Chondrocyte (in vitro differentiated cells): ENCODE measurements at regions not wholly inside any gene's neighbourhood (a gene's known extent, or its start where the extent isn't known, plus 50 kb on each side); places are given as distances from the start of the nearest gene placed in this dataset.
A peak's percentile ranks its signal among the peaks of the same experiment; 100 is the strongest.

Source experiments
- DNase-seq: peaks from one replicate; pipeline ENCODE4 v3.0.0; 2021; ENCODE audit warnings: mixed read lengths, low spot score
- H3K27ac Mint-ChIP-seq: one replicate; pipeline ENCODE4 v1.8.0; 2021; ENCODE audit warnings: mild to moderate bottlenecking, moderate library complexity, mixed read lengths; ENCODE audit not compliant: unreplicated experiment
- H3K27me3 Mint-ChIP-seq: 2 replicates; pipeline ENCODE4 v1.8.0; 2021; ENCODE audit warnings: low read depth, mixed read lengths
- H3K36me3 Mint-ChIP-seq: 2 replicates; pipeline ENCODE4 v1.8.0; 2021; ENCODE audit warnings: low read depth, mixed read lengths
- H3K4me1 Mint-ChIP-seq: 2 replicates; pipeline ENCODE4 v1.8.0; 2021; ENCODE audit warnings: low read depth, mild to moderate bottlenecking, mixed read lengths
- H3K4me3 Mint-ChIP-seq: one replicate; pipeline ENCODE4 v1.8.0; 2021; ENCODE audit warnings: mild to moderate bottlenecking, moderate library complexity, mixed read lengths; ENCODE audit not compliant: unreplicated experiment
- H3K9me3 Mint-ChIP-seq: 2 replicates; pipeline ENCODE4 v1.8.0; 2021; ENCODE audit warnings: low read depth, mixed read lengths
- TF ChIP-seq, protein P1 (sequence below): fragments of 200-600 bp; sonication (generic); IDR thresholded peaks from 2 replicates; pipeline ENCODE4 v1.5.0; 2021; ENCODE audit warnings: antibody characterized with exemption, mild to moderate bottlenecking, moderate library complexity

DNA sequence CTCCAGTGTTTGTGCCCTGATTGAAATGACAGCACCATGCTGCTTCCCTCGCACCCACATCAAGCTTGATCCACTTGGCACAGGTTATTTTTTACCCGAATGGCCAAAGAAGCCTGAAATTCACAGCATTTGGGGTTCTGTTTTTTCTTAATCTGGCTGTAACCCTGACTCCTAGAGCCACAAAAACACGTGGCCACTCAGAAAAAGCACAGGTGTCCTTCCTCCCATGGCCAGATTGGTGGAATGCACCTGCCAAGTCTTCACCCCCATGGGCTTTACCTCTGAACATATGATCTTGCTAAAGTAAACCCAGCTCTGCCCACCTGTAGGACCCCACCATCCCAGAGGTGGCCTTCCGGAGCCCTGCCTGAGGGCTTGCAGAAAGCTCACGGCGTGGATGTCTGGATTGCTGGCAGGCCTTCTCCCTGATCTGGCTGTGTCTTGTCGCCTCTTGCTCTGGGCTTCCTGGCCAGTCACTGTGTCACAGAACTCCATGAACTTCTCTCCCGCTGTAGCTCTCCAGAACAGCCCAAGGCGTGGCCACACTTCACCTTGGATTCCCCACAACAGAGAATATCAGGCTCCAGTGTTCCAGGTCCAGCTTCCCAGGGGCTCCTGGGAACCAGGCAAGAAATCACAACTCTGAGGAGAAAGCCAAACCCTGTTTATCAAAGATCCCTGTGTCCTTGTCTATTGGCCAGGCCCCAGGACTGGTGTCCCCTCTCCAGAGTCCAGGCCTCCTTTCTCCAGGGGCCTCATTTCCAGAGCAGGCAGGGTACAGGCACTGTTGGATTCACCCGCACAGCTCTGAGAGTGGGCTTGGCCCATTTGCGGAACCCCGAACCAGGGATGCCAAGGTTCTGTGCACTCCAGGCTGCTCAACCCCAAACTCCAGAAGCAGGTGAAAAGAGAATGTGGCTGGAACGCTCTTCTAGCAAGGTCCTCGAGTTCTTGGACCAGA is 272.5 kb downstream of the SYK start:
- H3K27ac Mint-ChIP-seq: no peak overlapping the region
- no peaks in the 10 kb centered on the region for H3K36me3 Mint-ChIP-seq
- DNase-seq: no peak
- no peak overlapping the region for H3K4me3 Mint-ChIP-seq
- H3K4me1 Mint-ChIP-seq: peaks cover 38% of the 10 kb centered on the region
- TF ChIP-seq, protein P1, sequence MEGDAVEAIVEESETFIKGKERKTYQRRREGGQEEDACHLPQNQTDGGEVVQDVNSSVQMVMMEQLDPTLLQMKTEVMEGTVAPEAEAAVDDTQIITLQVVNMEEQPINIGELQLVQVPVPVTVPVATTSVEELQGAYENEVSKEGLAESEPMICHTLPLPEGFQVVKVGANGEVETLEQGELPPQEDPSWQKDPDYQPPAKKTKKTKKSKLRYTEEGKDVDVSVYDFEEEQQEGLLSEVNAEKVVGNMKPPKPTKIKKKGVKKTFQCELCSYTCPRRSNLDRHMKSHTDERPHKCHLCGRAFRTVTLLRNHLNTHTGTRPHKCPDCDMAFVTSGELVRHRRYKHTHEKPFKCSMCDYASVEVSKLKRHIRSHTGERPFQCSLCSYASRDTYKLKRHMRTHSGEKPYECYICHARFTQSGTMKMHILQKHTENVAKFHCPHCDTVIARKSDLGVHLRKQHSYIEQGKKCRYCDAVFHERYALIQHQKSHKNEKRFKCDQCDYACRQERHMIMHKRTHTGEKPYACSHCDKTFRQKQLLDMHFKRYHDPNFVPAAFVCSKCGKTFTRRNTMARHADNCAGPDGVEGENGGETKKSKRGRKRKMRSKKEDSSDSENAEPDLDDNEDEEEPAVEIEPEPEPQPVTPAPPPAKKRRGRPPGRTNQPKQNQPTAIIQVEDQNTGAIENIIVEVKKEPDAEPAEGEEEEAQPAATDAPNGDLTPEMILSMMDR: no peak
- no peaks in the 10 kb centered on the region for H3K27me3 Mint-ChIP-seq
- peaks cover 4% of the 10 kb centered on the region for H3K9me3 Mint-ChIP-seq

DNA sequence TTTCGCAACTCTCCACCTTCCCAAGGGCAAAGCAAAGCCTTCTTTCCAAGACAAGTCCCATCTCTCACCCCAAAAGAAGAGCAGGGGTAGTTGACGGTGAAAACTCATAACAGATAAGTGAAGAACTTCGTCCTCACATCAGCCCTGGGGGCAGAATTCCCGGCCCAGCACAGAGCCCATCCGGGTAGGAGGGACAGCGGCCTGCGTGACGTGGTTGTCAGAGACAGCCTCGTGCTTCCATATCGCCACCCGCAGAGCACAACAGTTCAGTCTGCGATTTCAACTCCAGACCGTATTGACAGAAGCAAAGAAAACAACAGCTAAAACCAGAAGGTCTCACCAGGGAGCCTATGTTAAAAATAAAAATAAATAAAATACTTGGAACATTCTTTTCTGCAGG is 273.2 kb downstream of the SYK start:
- DNase-seq: no peak
- no peak overlapping the region for H3K27ac Mint-ChIP-seq

DNA sequence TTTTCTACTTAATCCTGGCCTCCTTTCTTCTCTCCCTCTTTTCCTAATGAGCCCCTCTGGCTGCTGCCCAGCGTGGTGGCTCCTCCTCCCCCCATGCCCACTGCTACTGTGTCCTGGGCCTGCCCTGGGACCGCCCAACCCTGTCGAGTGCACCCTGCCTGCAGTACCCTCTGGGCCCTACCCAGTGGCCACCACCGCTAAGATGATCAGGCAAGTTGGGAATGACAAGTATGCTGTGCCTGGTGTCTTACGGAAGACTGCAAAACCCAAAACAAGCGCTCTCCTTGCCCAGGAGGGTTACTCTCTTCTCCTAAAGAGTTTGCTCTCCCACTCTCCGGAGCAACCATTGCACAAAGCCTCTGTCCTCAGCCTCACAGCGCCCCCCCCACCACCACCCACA is 273.7 kb downstream of the SYK start:
- Mint-ChIP-seq H3K36me3 (no peaks in the 10 kb centered on the region), H3K9me3 (no peaks in the 10 kb centered on the region), H3K27me3 (no peaks in the 10 kb centered on the region), H3K4me1 (peaks cover 38% of the 10 kb centered on the region), H3K27ac (peak overlapping the region; percentile 27), H3K4me3 (no peak overlapping the region)
- DNase-seq: no peak
- TF ChIP-seq, protein P1: peak; percentile 10

More for the DNA sequence above, 273.2 kb downstream of the SYK start:
- Mint-ChIP-seq H3K27me3 (no peaks in the 10 kb centered on the region), H3K9me3 (no peaks in the 10 kb centered on the region), H3K4me1 (peaks cover 38% of the 10 kb centered on the region), H3K36me3 (no peaks in the 10 kb centered on the region), H3K4me3 (no peak overlapping the region)
- TF ChIP-seq, protein P1: no peak

DNA sequence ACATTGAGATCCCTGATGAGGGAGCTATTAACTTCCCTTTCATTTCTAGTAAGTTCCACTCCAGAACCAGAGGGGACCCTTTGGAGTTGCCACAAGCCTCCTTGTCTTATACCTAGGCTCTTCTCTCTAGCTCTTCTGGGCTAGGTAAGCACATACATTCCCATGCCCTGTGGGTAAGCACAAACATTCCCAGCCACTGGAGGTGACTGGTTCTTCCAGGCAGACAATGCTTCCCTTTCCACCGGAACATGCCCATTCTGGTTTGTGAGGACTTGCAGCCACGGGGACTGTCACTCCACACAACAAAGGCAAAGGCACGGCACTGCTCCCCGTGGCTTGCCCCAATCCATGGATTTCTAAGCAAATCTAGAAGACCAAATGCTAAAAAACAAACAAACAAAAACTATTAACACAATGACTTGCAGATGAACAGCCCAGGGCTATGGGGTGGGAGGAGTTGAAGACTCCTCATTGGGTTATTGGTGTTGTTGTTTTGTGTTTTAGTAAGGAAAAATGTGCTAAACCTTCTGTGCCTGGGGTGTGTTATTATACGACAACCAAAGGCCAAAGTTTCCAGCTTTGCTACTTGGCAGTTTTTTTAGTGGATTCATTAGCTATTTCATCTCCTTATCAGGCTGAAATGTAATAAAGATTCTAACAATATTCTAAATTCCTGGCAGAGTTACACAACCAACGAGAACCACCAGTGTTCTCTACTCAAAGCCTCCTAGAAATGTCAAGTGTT is 276.2 kb downstream of the SYK start:
- Mint-ChIP-seq H3K4me1 (peaks cover 24% of the 10 kb centered on the region), H3K36me3 (no peaks in the 10 kb centered on the region), H3K9me3 (no peaks in the 10 kb centered on the region), H3K27me3 (no peaks in the 10 kb centered on the region), H3K27ac (peak overlapping the region; percentile 22), H3K4me3 (no peak overlapping the region)
- no peak for DNase-seq
- TF ChIP-seq, protein P1: no peak

DNA sequence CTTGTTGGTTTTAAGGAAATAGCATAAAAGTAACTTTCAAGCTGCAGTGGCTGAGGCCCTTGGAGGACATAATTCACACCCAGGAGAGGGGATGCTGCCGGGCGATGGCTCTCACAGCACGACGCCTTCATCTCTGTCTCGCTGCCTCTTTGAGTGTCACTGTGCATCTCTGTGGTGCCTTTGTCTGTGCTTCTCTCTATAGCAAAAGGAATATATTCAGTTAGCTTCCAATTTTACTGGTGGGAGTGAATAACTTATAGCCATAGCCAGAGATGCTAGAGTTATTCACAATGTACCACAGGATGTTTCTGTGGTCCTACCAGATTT is 276.7 kb downstream of the SYK start:
- TF ChIP-seq, protein P1: no peak
- no peaks in the 10 kb centered on the region for H3K36me3 Mint-ChIP-seq
- H3K27ac Mint-ChIP-seq: no peak overlapping the region
- peaks cover 22% of the 10 kb centered on the region for H3K4me1 Mint-ChIP-seq
- no peaks in the 10 kb centered on the region for H3K27me3 Mint-ChIP-seq
- H3K4me3 Mint-ChIP-seq: no peak overlapping the region
- H3K9me3 Mint-ChIP-seq: no peaks in the 10 kb centered on the region
- DNase-seq: no peak
